IMR-90 (cell line): ENCODE measurements at regions not wholly inside any gene's neighbourhood (a gene's known extent, or its start where the extent isn't known, plus 50 kb on each side); places are given as distances from the start of the nearest gene placed in this dataset.

Experiments used
- RAD21 ChIP-seq: IDR thresholded peaks from 2 replicates; pipeline ENCODE4 v1.6.1; 2012; ENCODE audit warnings: low read length, improper control_type of control experiment
- USF2 ChIP-seq: fragments of 150-350 bp; IDR thresholded peaks from 2 replicates; pipeline ENCODE4 v1.6.1; 2017; ENCODE audit warnings: mild to moderate bottlenecking, antibody characterized with exemption, low read length, low read depth
- TF ChIP-seq, protein P1 (sequence below): conservative IDR thresholded peaks from 2 replicates; pipeline ENCODE4 v1.5.1; 2012; ENCODE audit warnings: mild to moderate bottlenecking, low read depth, low read length, improper control_type of control experiment

DNA sequence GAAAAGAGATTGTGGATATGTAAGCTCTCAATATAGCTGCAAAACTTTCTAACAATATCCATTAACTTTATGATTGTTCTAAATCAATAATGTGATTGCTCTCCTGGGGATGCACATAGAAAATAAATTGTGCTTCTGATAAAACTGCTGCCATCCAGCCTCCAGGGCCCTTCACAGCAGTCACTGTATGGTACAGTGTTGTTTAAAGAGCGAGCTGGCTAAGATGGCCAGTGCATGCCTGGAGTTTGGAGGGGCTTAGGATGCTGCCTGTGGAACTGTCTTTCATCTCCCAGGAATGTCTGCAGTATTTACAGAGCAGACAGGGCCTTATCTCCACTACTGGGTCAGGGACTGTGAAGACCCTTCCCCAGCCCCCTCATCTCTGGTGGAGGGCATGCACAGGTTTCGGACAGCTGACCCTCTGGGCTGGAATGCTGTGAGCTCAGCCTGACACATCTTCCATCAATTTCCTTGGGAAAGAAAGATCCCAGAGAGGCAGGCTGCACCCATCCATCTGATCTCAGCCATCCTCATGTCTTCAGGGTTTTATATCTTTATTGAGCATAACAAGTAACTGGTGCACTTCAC is 137.0 kb downstream of the PLPP3 start:
- TF ChIP-seq RAD21, result no peak
- no peak for TF ChIP-seq USF2
- TF ChIP-seq, protein P1, sequence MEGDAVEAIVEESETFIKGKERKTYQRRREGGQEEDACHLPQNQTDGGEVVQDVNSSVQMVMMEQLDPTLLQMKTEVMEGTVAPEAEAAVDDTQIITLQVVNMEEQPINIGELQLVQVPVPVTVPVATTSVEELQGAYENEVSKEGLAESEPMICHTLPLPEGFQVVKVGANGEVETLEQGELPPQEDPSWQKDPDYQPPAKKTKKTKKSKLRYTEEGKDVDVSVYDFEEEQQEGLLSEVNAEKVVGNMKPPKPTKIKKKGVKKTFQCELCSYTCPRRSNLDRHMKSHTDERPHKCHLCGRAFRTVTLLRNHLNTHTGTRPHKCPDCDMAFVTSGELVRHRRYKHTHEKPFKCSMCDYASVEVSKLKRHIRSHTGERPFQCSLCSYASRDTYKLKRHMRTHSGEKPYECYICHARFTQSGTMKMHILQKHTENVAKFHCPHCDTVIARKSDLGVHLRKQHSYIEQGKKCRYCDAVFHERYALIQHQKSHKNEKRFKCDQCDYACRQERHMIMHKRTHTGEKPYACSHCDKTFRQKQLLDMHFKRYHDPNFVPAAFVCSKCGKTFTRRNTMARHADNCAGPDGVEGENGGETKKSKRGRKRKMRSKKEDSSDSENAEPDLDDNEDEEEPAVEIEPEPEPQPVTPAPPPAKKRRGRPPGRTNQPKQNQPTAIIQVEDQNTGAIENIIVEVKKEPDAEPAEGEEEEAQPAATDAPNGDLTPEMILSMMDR, result no peak
